Activated naive CD8-positive, alpha-beta T cell treated with anti-CD3 and anti-CD28 coated beads, Interleukin-2, amount 10 ng/mL, durations not matched to agents 7 days and 5 days (primary cell): ENCODE measurements at regions not wholly inside any gene's neighbourhood (a gene's known extent, or its start where the extent isn't known, plus 50 kb on each side); places are given as distances from the start of the nearest gene placed in this dataset.
"Not testable (repeated sequence)": the region's sequence is repeated elsewhere in the genome, so short reads cannot be mapped to it uniquely, and the experiment has no call there.

Experiments
- ATAC-seq: fragments of 150-1000 bp; cut with Tn5 transposase; one replicate; pipeline ENCODE4 v1.10.0; 2021; ENCODE audit warnings: low read depth, moderate library complexity
- POLR2A ChIA-PET: fragments of 350-600 bp; sonication (Branson Sonifier 250); formaldehyde crosslinking; loops from one replicate; lab custom pipeline; 2021; ENCODE audit warnings: antibody characterized with exemption; lab: Charles Lee
- DNase-seq: peaks from one replicate; pipeline ENCODE4 v3.0.0; 2021
- H3K27ac Mint-ChIP-seq: one replicate; pipeline ENCODE4 v1.8.0; 2022; ENCODE audit warnings: mild to moderate bottlenecking, mixed read lengths
- H3K27me3 Mint-ChIP-seq: one replicate; pipeline ENCODE4 v1.8.0; 2022; ENCODE audit warnings: mild to moderate bottlenecking, moderate library complexity, mixed read lengths
- H3K36me3 Mint-ChIP-seq: one replicate; pipeline ENCODE4 v1.8.0; 2021; ENCODE audit warnings: mild to moderate bottlenecking, mixed read lengths
- H3K4me1 Mint-ChIP-seq: one replicate; pipeline ENCODE4 v1.8.0; 2021; ENCODE audit warnings: mixed read lengths
- H3K4me3 Mint-ChIP-seq: one replicate; pipeline ENCODE4 v1.8.0; 2022; ENCODE audit warnings: mild to moderate bottlenecking, moderate library complexity, mixed read lengths
- H3K9me3 Mint-ChIP-seq: one replicate; pipeline ENCODE4 v1.8.0; 2021; ENCODE audit warnings: mixed read lengths

- H3K4me3 Mint-ChIP-seq, result no peak overlapping the region
- POLR2A ChIA-PET, result no interaction called here
- H3K27me3 Mint-ChIP-seq, result no peaks in the 10 kb centered on the region
- DNase-seq (no peak), ATAC-seq (no peak)
- no peaks in the 10 kb centered on the region for H3K4me1 Mint-ChIP-seq
- H3K36me3 Mint-ChIP-seq, result no peaks in the 10 kb centered on the region
- no peaks in the 10 kb centered on the region for H3K9me3 Mint-ChIP-seq
- H3K27ac Mint-ChIP-seq, result no peak overlapping the region
Observed at GRCh38 chr3:147162743-147163142, 243.6 kb downstream of the ZIC4 start.

DNA sequence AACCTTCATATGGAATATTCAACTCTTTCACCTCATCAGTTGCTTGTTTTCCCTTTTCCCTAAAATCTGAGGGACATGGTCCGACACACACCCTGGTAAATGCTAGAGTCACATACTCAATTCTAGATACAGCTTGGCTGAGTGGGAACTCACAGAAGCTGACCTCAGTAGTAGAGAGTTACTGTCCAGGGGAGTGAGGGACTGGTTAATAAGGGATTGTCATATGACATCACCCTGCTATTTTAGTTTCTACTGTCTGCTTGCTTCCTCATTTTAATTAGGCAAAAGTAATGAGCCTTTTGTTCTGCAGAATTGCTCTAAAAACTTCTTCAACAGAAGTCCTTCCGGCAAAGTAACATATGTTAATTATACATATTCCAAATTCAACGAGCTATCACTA is 244.5 kb downstream of the ZIC4 start:
- ATAC-seq (no peak), DNase-seq (no peak)
- H3K36me3 Mint-ChIP-seq, result no peaks in the 10 kb centered on the region
- H3K4me3 Mint-ChIP-seq, result no peak overlapping the region
- no peaks in the 10 kb centered on the region for H3K4me1 Mint-ChIP-seq
- H3K27ac Mint-ChIP-seq, result no peak overlapping the region
- H3K27me3 Mint-ChIP-seq, result no peaks in the 10 kb centered on the region
- POLR2A ChIA-PET, result no interaction called here
- H3K9me3 Mint-ChIP-seq, result no peaks in the 10 kb centered on the region

- H3K4me1 Mint-ChIP-seq, result no peaks in the 10 kb centered on the region
Observed at GRCh38 chr3:147160984-147161383, 245.4 kb downstream of the ZIC4 start.

DNA sequence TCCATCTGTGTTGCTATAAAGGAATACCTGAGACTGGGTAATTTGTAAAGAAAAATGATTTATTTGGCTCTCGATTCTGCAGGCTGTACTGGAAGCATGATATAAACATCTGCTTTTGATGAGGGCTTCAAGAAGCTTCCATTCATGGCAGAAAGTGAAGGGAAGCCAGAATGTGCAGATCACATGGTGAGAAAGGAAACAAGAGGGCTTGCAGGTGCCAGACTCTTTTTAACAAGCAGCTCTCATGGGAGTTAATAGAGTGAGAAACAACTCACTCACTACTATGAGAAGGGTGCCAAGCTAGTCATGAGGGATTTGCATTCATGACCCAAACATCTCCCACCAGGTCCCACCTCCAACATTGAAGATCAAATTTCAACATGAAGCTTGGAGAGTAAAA is 247.2 kb downstream of the ZIC4 start:
- ATAC-seq (no peak), DNase-seq (no peak)
- Mint-ChIP-seq H3K4me3 (no peak overlapping the region), H3K27ac (no peak overlapping the region), H3K9me3 (peaks cover 3% of the 10 kb centered on the region), H3K27me3 (no peaks in the 10 kb centered on the region), H3K36me3 (no peaks in the 10 kb centered on the region), H3K4me1 (no peaks in the 10 kb centered on the region)
- POLR2A ChIA-PET, result interaction anchor here (0.7 kb wide), 1 partner anchor 33 kb away, joined by 7 read pairs; no protein-coding TSS in a partner anchor

More at GRCh38 chr3:147160984-147161383, 245.4 kb downstream of the ZIC4 start:
- ATAC-seq, result no peak
- POLR2A ChIA-PET, result interaction anchor here (0.7 kb wide), 1 partner anchor 242 kb away, joined by 3 read pairs; no protein-coding TSS in a partner anchor
- Mint-ChIP-seq H3K9me3 (no peaks in the 10 kb centered on the region), H3K27me3 (no peaks in the 10 kb centered on the region), H3K27ac (no peak overlapping the region), H3K36me3 (no peaks in the 10 kb centered on the region), H3K4me3 (no peak overlapping the region)
- DNase-seq, result no peak

- ATAC-seq, result no peak
- Mint-ChIP-seq H3K27ac (no peak overlapping the region), H3K27me3 (no peaks in the 10 kb centered on the region), H3K36me3 (no peaks in the 10 kb centered on the region), H3K9me3 (peaks cover 3% of the 10 kb centered on the region), H3K4me1 (no peaks in the 10 kb centered on the region), H3K4me3 (no peak overlapping the region)
- POLR2A ChIA-PET, result no interaction called here
- DNase-seq, result no peak
Observed at GRCh38 chr3:147157631-147158030, 248.7 kb downstream of the ZIC4 start.

DNA sequence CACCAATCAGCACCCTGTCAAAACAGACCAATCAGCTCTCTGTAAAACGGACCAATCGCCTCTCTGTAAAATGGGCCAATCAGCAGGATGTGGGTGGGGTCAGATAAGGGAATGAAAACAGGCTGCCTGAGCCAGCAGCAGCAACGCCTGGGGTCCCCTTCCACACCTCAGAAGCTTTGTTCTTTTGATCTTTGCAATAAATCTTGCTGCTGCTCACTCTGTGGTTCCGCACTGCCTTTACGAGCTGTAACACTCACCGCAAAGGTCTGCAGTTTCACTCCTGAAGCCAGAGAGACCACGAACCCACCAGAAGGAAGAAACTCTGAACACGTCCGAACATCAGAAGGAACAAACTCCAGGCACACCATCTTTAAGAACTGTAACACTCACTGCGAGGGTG is 251.4 kb downstream of the ZIC4 start:
- H3K36me3 Mint-ChIP-seq, ATAC-seq, POLR2A ChIA-PET, H3K4me1 Mint-ChIP-seq, H3K9me3 Mint-ChIP-seq, H3K4me3 Mint-ChIP-seq, H3K27me3 Mint-ChIP-seq, DNase-seq, H3K27ac Mint-ChIP-seq: not testable (repeated sequence)

DNA sequence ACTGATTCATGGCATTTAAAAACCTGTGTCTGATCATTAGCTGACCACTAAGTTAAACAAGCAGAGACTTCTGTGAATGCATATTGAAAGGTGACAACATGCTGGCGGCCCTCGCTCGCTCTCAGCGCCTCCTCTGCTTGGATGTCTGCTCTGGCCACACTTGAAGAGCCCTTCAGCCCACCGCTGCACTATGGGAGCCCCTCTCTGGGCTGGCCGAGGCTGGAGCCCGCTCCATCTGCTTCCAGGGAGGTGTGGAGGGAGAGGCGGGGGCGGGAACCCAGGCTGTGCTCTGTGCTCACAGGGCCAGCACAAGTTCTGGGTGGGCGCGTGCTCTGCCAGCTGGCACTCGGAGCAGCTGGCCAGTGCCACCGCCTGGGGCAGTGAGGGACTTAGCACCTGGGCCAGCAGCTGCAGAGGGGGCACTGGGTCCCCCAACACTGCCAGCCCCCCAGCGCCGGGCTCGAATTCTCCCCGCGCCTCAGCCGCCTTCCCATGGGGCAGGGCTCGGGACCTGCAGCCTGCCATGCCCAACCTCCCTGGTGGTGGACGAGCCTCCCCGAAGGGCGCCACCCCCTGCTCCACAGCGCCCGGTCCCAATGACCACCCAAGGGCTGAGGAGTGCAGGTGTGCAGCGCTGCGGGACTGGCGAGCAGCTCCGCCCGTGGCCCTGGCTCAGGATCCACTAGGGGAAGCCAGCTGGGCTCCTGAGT is 252.4 kb downstream of the ZIC4 start:
- H3K27ac Mint-ChIP-seq, result no peak overlapping the region
- H3K4me3 Mint-ChIP-seq, result no peak overlapping the region
- POLR2A ChIA-PET, result no interaction called here
- DNase-seq, result no peak
- H3K4me1 Mint-ChIP-seq, result no peaks in the 10 kb centered on the region
- no peaks in the 10 kb centered on the region for H3K27me3 Mint-ChIP-seq
- no peak for ATAC-seq
- H3K9me3 Mint-ChIP-seq, result peaks cover 3% of the 10 kb centered on the region
- no peaks in the 10 kb centered on the region for H3K36me3 Mint-ChIP-seq

DNA sequence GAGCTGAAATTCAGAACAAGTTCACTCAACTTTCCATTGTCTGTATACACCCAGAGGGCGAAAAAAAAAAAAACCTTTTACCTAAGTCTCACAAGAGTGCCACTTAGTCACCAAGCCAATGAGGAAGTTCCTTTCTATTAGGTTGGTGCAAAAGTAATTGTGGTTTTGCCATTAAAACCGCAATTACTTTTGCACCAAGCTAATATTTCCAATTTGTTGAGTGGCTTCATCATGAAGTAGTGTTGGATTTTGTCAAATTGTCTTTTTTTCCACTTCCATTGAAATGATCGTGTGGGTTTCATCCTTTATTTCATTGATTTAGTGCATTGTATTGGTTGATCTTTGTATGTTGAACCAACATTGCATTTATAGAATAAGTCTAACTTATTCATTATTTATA is 253.9 kb downstream of the ZIC4 start:
- H3K4me1 Mint-ChIP-seq, result no peaks in the 10 kb centered on the region
- H3K27ac Mint-ChIP-seq, result no peak overlapping the region
- no peak for ATAC-seq
- DNase-seq, result no peak
- H3K9me3 Mint-ChIP-seq, result peaks cover 3% of the 10 kb centered on the region
- no peak overlapping the region for H3K4me3 Mint-ChIP-seq
- H3K36me3 Mint-ChIP-seq, result no peaks in the 10 kb centered on the region
- H3K27me3 Mint-ChIP-seq, result no peaks in the 10 kb centered on the region
- POLR2A ChIA-PET, result no interaction called here

DNA sequence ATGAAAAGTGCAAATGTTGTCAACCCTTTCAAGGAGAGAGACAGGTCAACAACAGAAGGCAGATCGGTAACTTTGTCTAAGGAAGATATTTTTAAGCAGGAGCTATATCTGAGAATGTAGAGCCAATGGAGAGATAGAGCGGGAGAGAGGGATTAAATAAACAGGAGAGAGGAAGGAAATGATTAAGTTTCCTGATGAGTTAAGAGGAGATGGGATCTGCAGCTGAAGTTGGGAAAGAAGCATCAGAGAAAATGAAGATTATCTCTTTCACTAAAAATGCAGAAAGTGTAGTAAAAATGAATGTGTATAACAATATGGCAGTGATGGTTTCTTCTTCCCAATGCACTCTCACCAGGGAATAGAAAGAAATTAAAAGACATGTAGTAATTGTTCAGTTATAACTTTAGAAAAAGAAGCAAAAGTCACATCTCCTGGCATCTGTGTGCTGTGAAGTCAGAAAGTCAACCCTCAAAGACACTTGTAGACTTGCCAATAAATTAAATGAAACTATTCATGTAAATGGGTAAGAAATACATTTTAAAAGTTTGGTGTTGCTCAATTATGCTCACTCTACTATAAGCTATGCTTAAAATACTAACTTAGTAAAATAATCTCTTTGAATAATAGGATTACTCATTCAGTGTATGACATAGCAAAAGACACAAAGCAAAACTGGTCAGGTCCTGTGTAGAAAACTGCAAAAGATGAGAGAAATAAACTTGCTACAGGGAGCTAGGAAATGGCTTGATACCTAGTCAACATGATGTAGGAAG is 264.6 kb downstream of the ZIC4 start:
- Mint-ChIP-seq H3K27ac (no peak overlapping the region), H3K27me3 (no peaks in the 10 kb centered on the region), H3K4me3 (no peak overlapping the region), H3K36me3 (no peaks in the 10 kb centered on the region), H3K4me1 (no peaks in the 10 kb centered on the region), H3K9me3 (peaks cover 1% of the 10 kb centered on the region)
- ATAC-seq, result no peak
- no peak for DNase-seq
- POLR2A ChIA-PET, result no interaction called here

DNA sequence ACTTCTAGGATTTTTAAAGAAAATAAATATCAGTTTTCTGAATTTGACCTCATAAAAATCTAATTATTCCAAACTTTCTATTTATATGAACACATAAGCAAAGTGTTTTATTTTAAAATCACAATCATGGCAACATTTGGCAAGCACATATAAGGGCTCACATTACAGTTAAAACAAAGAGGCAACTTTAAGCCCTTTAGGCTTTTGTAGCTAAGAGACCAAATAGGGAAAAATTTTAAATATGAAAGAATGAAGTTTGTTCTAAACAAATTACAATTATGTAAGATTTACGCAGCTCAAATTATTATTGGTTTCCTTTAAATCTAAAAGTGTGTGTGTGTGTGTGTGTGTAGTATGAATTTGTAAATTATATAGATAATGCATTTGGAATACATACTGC is 267.0 kb downstream of the ZIC4 start:
- POLR2A ChIA-PET, result no interaction called here
- no peaks in the 10 kb centered on the region for H3K36me3 Mint-ChIP-seq
- H3K4me3 Mint-ChIP-seq, result no peak overlapping the region
- DNase-seq (no peak), ATAC-seq (no peak)
- H3K4me1 Mint-ChIP-seq, result no peaks in the 10 kb centered on the region
- H3K27ac Mint-ChIP-seq, result no peak overlapping the region
- no peaks in the 10 kb centered on the region for H3K27me3 Mint-ChIP-seq
- H3K9me3 Mint-ChIP-seq, result peaks cover 1% of the 10 kb centered on the region

DNA sequence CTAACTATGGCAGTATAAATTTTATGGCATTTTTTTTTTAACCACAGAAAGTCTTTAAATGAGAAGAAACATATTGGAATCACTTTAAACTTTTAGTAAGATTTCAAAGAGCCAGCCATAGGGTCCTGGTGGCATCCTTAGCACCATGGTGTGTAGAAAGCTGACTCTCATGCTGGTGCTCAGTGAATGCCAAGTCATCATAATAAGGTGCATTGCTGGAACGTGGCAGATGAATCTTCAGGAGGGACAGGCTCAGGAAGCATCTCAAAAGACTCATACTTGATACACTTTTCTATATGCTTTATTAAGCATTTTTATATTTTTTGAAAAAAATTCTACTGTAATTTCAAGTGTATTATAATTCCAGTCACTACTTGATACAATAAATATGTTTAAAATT is 274.2 kb downstream of the ZIC4 start:
- no peaks in the 10 kb centered on the region for H3K27me3 Mint-ChIP-seq
- DNase-seq (no peak), ATAC-seq (no peak)
- POLR2A ChIA-PET, result no interaction called here
- H3K27ac Mint-ChIP-seq, result no peak overlapping the region
- no peaks in the 10 kb centered on the region for H3K4me1 Mint-ChIP-seq
- H3K36me3 Mint-ChIP-seq, result no peaks in the 10 kb centered on the region
- H3K9me3 Mint-ChIP-seq, result peaks cover 9% of the 10 kb centered on the region
- H3K4me3 Mint-ChIP-seq, result no peak overlapping the region

DNA sequence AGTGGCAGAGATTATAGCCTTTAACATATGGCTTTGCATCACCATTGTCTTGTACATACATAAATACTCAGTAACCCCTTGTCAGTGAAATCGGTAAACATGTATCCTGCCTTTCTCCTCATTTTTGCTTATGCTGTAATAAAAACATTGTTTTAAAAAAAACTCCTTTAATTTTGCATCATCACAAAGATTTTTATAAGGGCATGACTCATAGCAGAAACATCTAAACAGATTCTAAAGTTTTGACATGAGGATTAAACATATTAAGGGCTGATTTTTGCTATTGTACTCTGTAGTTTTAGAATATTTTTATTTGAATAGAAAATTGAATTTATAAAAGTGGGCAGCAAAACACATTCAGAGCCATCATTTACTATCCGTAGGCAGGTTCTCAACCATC is 275.9 kb downstream of the ZIC4 start:
- no peak overlapping the region for H3K4me3 Mint-ChIP-seq
- H3K27ac Mint-ChIP-seq, result no peak overlapping the region
- no peak for ATAC-seq
- DNase-seq, result no peak
- peaks cover 9% of the 10 kb centered on the region for H3K9me3 Mint-ChIP-seq
- H3K4me1 Mint-ChIP-seq, result no peaks in the 10 kb centered on the region
- H3K27me3 Mint-ChIP-seq, result no peaks in the 10 kb centered on the region
- POLR2A ChIA-PET, result no interaction called here
- H3K36me3 Mint-ChIP-seq, result no peaks in the 10 kb centered on the region

DNA sequence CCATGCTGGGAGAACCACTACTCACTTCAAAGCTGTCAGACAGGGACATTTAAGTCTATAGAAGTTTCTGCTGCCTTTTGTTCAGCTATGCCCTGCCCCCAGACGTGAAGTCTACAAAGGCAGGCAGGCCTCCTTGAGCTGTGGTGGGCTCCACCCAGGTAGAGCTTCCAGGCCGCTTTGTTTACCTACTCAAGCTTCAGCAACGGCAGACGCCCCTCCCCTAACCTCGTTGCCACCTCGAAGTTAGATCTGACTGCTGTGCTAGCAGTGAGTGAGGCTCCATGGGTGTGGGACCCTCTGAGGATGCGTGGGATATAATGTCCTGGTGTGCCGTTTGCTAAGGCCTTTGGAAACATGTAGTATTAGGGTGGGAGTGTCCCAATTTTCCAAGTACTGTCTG is 276.7 kb downstream of the ZIC4 start:
- POLR2A ChIA-PET, result no interaction called here
- no peak for DNase-seq
- H3K9me3 Mint-ChIP-seq, result peaks cover 9% of the 10 kb centered on the region
- H3K4me3 Mint-ChIP-seq, result no peak overlapping the region
- H3K27ac Mint-ChIP-seq, result no peak overlapping the region
- H3K4me1 Mint-ChIP-seq, result no peaks in the 10 kb centered on the region
- H3K36me3 Mint-ChIP-seq, result no peaks in the 10 kb centered on the region
- no peaks in the 10 kb centered on the region for H3K27me3 Mint-ChIP-seq
- ATAC-seq, result no peak

GRCh38 chr3:147122350-147122749 is 284.0 kb downstream of the ZIC4 start:
- no peaks in the 10 kb centered on the region for H3K9me3 Mint-ChIP-seq
- no peaks in the 10 kb centered on the region for H3K27me3 Mint-ChIP-seq
- H3K27ac Mint-ChIP-seq, result no peak overlapping the region
- H3K4me1 Mint-ChIP-seq, result no peaks in the 10 kb centered on the region
- DNase-seq (no peak), ATAC-seq (no peak)
- no peaks in the 10 kb centered on the region for H3K36me3 Mint-ChIP-seq
- POLR2A ChIA-PET, result no interaction called here
- no peak overlapping the region for H3K4me3 Mint-ChIP-seq
